ENCODE measurements at regions not wholly inside any gene's neighbourhood (a gene's known extent, or its start where the extent isn't known, plus 50 kb on each side); places are given as distances from the start of the nearest gene placed in this dataset.
"Not testable (repeated sequence)": the region's sequence is repeated elsewhere in the genome, so short reads cannot be mapped to it uniquely, and the experiment has no call there.

DNA sequence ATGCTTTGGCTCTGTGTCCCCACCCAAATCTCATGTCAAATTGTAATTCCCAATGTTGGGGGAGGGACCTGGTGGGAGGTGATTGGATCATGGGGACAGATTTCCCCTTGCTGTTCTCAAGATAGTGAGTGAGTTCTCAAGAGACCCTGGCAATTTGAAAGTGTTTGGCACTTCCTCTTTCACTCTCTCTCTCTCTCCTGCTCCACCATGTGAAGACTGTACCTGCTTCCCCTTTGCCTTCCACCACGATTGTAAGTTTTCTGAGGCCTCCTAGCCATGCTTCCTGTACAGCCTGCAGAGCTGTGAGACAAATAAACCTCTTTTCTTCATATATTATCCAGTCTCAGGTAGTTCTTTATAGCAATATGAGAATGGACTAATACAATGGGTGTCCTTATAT, 169.6 kb upstream of the RAI2 start:
- not testable (repeated sequence) for TF ChIP-seq CTCF, EP300 (IDR thresholded peaks at IDR 0.05)

Measured in gastroesophageal sphincter (tissue), 3 donors.